ENCODE measurements at regions not wholly inside any gene's neighbourhood (a gene's known extent, or its start where the extent isn't known, plus 50 kb on each side); places are given as distances from the start of the nearest gene placed in this dataset.
"Not testable (repeated sequence)": the region's sequence is repeated elsewhere in the genome, so short reads cannot be mapped to it uniquely, and the experiment has no call there.

GRCh38 chr1:30575066-30575465 lies 148.3 kb downstream of the MATN1 start:
- no peaks in the 10 kb centered on the region for H3K36me3 Mint-ChIP-seq

GRCh38 chr1:30572192-30572591 lies 151.2 kb downstream of the MATN1 start:
- Mint-ChIP-seq H3K27ac (no peak overlapping the region), H3K9me3 (no peaks in the 10 kb centered on the region), H3K4me1 (no peaks in the 10 kb centered on the region), H3K4me3 (no peak overlapping the region), H3K36me3 (no peaks in the 10 kb centered on the region), H3K27me3 (peaks cover 8% of the 10 kb centered on the region)

More at GRCh38 chr1:30575066-30575465, 148.3 kb downstream of the MATN1 start:
- peaks cover 8% of the 10 kb centered on the region for H3K27me3 Mint-ChIP-seq
- H3K27ac Mint-ChIP-seq = no peak overlapping the region
- H3K4me3 Mint-ChIP-seq = no peak overlapping the region
- no peaks in the 10 kb centered on the region for H3K9me3 Mint-ChIP-seq
- no peaks in the 10 kb centered on the region for H3K4me1 Mint-ChIP-seq

GRCh38 chr1:30571380-30571779 lies 152.0 kb downstream of the MATN1 start:
- Mint-ChIP-seq H3K4me3 (no peak overlapping the region), H3K4me1 (no peaks in the 10 kb centered on the region), H3K9me3 (no peaks in the 10 kb centered on the region), H3K27ac (no peak overlapping the region), H3K27me3 (peaks cover 8% of the 10 kb centered on the region), H3K36me3 (no peaks in the 10 kb centered on the region)

GRCh38 chr1:30569384-30569783 lies 154.0 kb downstream of the MATN1 start:
- peaks cover 7% of the 10 kb centered on the region for H3K27me3 Mint-ChIP-seq
- H3K9me3 Mint-ChIP-seq = peaks cover 14% of the 10 kb centered on the region
- H3K27ac Mint-ChIP-seq = no peak overlapping the region
- H3K4me3 Mint-ChIP-seq = no peak overlapping the region
- H3K4me1 Mint-ChIP-seq = no peaks in the 10 kb centered on the region
- no peaks in the 10 kb centered on the region for H3K36me3 Mint-ChIP-seq

GRCh38 chr1:30562559-30562958 lies 160.8 kb downstream of the MATN1 start:
- H3K9me3 Mint-ChIP-seq = peaks cover 33% of the 10 kb centered on the region
- no peak overlapping the region for H3K27ac Mint-ChIP-seq
- H3K27me3 Mint-ChIP-seq = peaks cover 5% of the 10 kb centered on the region
- no peaks in the 10 kb centered on the region for H3K4me1 Mint-ChIP-seq
- no peak overlapping the region for H3K4me3 Mint-ChIP-seq
- no peaks in the 10 kb centered on the region for H3K36me3 Mint-ChIP-seq

- no peak overlapping the region for H3K4me3 Mint-ChIP-seq
- peaks cover 14% of the 10 kb centered on the region for H3K27me3 Mint-ChIP-seq
Measured at GRCh38 chr1:30551603-30552002, 171.8 kb downstream of the MATN1 start.

GRCh38 chr1:30550365-30551220 lies 172.8 kb downstream of the MATN1 start:
- Mint-ChIP-seq H3K27me3 (peaks cover 12% of the 10 kb centered on the region), H3K4me3 (no peak overlapping the region), H3K9me3 (no peaks in the 10 kb centered on the region), H3K4me1 (no peaks in the 10 kb centered on the region), H3K36me3 (no peaks in the 10 kb centered on the region), H3K27ac (no peak overlapping the region)

More at GRCh38 chr1:30551603-30552002, 171.8 kb downstream of the MATN1 start:
- Mint-ChIP-seq H3K36me3 (no peaks in the 10 kb centered on the region), H3K4me1 (no peaks in the 10 kb centered on the region), H3K9me3 (no peaks in the 10 kb centered on the region), H3K27ac (no peak overlapping the region)

- not testable (repeated sequence) for H3K4me3 Mint-ChIP-seq, H3K9me3 Mint-ChIP-seq, H3K36me3 Mint-ChIP-seq, H3K27ac Mint-ChIP-seq, H3K4me1 Mint-ChIP-seq
- H3K27me3 Mint-ChIP-seq = peaks cover 12% of the 10 kb centered on the region
Measured at GRCh38 chr1:30549872-30550271, 173.5 kb downstream of the MATN1 start.

GRCh38 chr1:30548294-30548693 lies 175.1 kb downstream of the MATN1 start:
- Mint-ChIP-seq H3K27me3 (peaks cover 11% of the 10 kb centered on the region), H3K4me1 (no peaks in the 10 kb centered on the region)

GRCh38 chr1:30547326-30547725 lies 176.1 kb downstream of the MATN1 start:
- not testable (repeated sequence) for H3K27ac Mint-ChIP-seq

More at GRCh38 chr1:30548294-30548693, 175.1 kb downstream of the MATN1 start:
- Mint-ChIP-seq H3K4me3 (no peak overlapping the region), H3K9me3 (no peaks in the 10 kb centered on the region), H3K27ac (no peak overlapping the region), H3K36me3 (no peaks in the 10 kb centered on the region)

GRCh38 chr1:30545365-30545764 lies 178.0 kb downstream of the MATN1 start:
- Mint-ChIP-seq H3K27ac (no peak overlapping the region), H3K27me3 (peaks cover 7% of the 10 kb centered on the region), H3K36me3 (no peaks in the 10 kb centered on the region), H3K9me3 (no peaks in the 10 kb centered on the region), H3K4me3 (no peak overlapping the region), H3K4me1 (no peaks in the 10 kb centered on the region)

More at GRCh38 chr1:30547326-30547725, 176.1 kb downstream of the MATN1 start:
- H3K9me3 Mint-ChIP-seq, H3K27me3 Mint-ChIP-seq, H3K4me3 Mint-ChIP-seq, H3K4me1 Mint-ChIP-seq, H3K36me3 Mint-ChIP-seq: not testable (repeated sequence)

- Mint-ChIP-seq H3K4me1 (no peaks in the 10 kb centered on the region), H3K27ac (no peak overlapping the region), H3K27me3 (no peaks in the 10 kb centered on the region), H3K9me3 (no peaks in the 10 kb centered on the region), H3K4me3 (no peak overlapping the region), H3K36me3 (no peaks in the 10 kb centered on the region)
Measured at GRCh38 chr1:30541721-30542485, 181.5 kb downstream of the MATN1 start.

- H3K27ac Mint-ChIP-seq = no peak overlapping the region
- H3K9me3 Mint-ChIP-seq = no peaks in the 10 kb centered on the region
- H3K4me3 Mint-ChIP-seq = no peak overlapping the region
- no peaks in the 10 kb centered on the region for H3K27me3 Mint-ChIP-seq
- H3K4me1 Mint-ChIP-seq = no peaks in the 10 kb centered on the region
- no peaks in the 10 kb centered on the region for H3K36me3 Mint-ChIP-seq
Measured at GRCh38 chr1:30540611-30541192, 182.7 kb downstream of the MATN1 start.

- H3K27ac Mint-ChIP-seq = no peak overlapping the region
- H3K4me3 Mint-ChIP-seq = no peak overlapping the region
- H3K4me1 Mint-ChIP-seq = no peaks in the 10 kb centered on the region
- H3K9me3 Mint-ChIP-seq = no peaks in the 10 kb centered on the region
- H3K36me3 Mint-ChIP-seq = no peaks in the 10 kb centered on the region
- H3K27me3 Mint-ChIP-seq = no peaks in the 10 kb centered on the region
Measured at GRCh38 chr1:30539884-30540283, 183.5 kb downstream of the MATN1 start.

- Mint-ChIP-seq H3K36me3 (no peaks in the 10 kb centered on the region), H3K4me3 (no peak overlapping the region), H3K9me3 (no peaks in the 10 kb centered on the region), H3K27me3 (no peaks in the 10 kb centered on the region), H3K27ac (no peak overlapping the region), H3K4me1 (no peaks in the 10 kb centered on the region)
Measured at GRCh38 chr1:30538993-30539867, 184.2 kb downstream of the MATN1 start.
